Transverse colon (tissue), 4 donors: ENCODE measurements at regions not wholly inside any gene's neighbourhood (a gene's known extent, or its start where the extent isn't known, plus 50 kb on each side); places are given as distances from the start of the nearest gene placed in this dataset.

Experiments used
- EP300 ChIP-seq: sonication (generic); formaldehyde crosslinking; IDR thresholded peaks from one replicate; pipeline ENCODE4 v1.6.1; 2017; ENCODE audit warnings: antibody characterized with exemption, low read depth
- POLR2A ChIP-seq: fragments of 450-650 bp; IDR thresholded peaks from one replicate; pipeline ENCODE4 v1.6.1; 2016; ENCODE audit warnings: antibody characterized with exemption, mild to moderate bottlenecking, moderate library complexity
- POLR2AphosphoS5 ChIP-seq, 3 donors: sonication (generic); formaldehyde crosslinking; IDR thresholded peaks; one replicate each; pipeline ENCODE4 v1.6.1; 2016; ENCODE audit warnings: antibody characterized with exemption in 3 of 3
- TF ChIP-seq, protein P1 (sequence below), 5 experiments: fragments of 200-600 bp in 3 of 5; fragments of 450-650 bp in 2 of 5; sonication (generic) in 3 of 5; IDR thresholded peaks; 1 replicate in 2 of 5; 2 replicates in 3 of 5; pipeline ENCODE4 v1.5.1; 2016 to 2017; ENCODE audit warnings: antibody characterized with exemption in 5 of 5, inconsistent platforms in 3 of 5, mild to moderate bottlenecking in 2 of 5, moderate library complexity in 1 of 5

DNA sequence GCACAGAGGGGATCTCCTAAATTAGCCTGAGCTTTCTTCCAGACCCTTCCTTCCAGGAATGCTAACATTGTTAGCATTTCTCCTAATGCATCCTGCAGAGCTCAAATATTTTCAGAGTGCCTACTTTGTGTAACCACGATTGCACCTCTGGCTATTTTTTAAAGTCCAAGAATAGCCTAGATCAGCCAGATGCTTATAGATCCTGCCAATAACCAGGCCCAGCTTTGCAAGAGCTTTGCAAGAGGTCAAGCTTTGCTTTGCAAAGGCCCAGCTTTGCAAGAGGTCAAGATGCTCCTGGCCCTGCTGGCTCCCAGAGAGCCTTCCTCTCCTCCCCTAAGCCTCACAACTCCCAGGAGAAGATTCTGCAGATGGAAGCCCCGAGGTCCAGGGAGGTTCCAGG, 491.9 kb downstream of the MN1 start:
- TF ChIP-seq, protein P1, sequence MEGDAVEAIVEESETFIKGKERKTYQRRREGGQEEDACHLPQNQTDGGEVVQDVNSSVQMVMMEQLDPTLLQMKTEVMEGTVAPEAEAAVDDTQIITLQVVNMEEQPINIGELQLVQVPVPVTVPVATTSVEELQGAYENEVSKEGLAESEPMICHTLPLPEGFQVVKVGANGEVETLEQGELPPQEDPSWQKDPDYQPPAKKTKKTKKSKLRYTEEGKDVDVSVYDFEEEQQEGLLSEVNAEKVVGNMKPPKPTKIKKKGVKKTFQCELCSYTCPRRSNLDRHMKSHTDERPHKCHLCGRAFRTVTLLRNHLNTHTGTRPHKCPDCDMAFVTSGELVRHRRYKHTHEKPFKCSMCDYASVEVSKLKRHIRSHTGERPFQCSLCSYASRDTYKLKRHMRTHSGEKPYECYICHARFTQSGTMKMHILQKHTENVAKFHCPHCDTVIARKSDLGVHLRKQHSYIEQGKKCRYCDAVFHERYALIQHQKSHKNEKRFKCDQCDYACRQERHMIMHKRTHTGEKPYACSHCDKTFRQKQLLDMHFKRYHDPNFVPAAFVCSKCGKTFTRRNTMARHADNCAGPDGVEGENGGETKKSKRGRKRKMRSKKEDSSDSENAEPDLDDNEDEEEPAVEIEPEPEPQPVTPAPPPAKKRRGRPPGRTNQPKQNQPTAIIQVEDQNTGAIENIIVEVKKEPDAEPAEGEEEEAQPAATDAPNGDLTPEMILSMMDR (IDR thresholded peaks at IDR 0.05): no peak
- TF ChIP-seq EP300 (no peak), POLR2AphosphoS5 (IDR thresholded peaks at IDR 0.05) (no peak), POLR2A (no peak)
